ENCODE measurements at regions not wholly inside any gene's neighbourhood (a gene's known extent, or its start where the extent isn't known, plus 50 kb on each side); places are given as distances from the start of the nearest gene placed in this dataset.
A peak's percentile ranks its signal among the peaks of the same experiment; 100 is the strongest.

DNA sequence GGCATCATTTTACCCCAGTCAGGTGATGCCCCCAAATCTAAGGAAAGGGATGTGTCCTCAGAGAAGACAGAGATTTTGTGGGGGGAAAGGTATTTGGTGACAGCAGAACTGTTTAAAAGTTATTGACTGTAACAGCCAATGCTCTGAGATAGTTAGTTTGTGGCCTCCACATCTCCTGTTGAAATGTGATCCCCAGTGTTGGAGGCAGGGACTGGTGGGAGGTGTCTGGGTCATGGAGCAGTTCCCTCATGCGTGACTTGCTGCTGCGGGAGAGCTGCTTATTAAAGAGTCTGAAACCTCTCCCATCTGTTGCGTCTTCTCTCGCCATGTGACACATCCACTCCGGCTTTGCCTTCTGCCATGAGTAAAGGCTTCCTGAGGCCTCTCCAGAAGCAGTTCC is 282.8 kb upstream of the FOXQ1 start:
- peak; percentile 28 for DNase-seq (ENCODE audit: low spot score)

DNA sequence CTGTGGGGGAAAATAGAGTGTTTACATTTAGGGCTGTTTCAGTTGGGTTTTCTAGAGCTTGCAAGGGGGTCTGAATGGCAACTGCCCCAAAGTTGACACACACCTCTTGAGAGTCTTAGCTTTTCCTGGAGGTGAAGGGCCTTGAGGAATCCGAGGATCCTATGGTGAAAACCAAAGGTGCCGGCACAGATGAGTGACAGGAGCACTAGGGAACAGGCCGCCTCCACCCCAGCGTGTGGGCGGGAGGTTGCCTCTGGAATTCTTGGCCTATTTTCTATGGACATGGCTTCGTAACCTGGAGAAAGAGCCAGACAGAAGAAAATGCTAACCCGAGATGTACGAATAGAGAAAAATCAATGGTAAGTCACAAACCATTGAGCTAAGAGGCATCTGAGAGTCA is 283.2 kb upstream of the FOXQ1 start:
- DNase-seq (ENCODE audit: low spot score), result no peak

DNA sequence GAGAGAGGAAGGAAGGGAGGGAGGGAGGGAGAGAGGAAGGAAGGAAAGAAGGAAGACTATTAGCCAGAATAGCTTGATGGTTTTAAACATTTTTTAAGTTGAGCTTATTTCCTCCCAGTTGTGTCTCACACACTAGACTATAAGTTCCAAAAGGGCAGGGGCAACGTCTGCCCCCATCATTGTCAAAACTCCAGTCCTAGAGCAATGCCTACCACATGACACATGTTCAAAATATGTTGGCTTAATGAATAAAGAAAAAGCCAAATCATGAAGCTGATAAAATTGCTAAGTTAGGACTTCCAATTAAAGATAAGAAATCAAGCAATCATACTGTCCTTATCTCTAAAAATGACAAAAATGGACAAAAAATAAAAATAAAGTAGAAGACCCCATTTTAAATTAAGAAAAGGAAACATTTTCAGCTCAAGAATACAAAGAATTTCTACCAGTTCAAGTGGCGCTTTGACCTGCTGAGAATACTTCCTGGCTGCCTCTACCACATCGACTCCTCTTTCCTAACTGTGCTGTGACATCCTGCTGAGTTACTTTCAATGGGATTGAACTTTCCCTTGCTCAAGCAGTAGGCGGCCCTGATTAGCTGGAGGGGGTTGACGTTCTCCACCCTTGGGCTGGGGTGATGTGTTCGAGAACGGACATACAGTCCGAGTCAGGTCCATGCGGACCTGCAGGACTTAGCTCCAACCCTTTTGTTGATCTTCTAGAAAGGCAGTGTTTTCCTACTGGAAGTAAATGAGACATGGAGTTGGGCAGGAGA is 283.9 kb upstream of the FOXQ1 start:
- peak; percentile 19 for DNase-seq (ENCODE audit: low spot score)

DNA sequence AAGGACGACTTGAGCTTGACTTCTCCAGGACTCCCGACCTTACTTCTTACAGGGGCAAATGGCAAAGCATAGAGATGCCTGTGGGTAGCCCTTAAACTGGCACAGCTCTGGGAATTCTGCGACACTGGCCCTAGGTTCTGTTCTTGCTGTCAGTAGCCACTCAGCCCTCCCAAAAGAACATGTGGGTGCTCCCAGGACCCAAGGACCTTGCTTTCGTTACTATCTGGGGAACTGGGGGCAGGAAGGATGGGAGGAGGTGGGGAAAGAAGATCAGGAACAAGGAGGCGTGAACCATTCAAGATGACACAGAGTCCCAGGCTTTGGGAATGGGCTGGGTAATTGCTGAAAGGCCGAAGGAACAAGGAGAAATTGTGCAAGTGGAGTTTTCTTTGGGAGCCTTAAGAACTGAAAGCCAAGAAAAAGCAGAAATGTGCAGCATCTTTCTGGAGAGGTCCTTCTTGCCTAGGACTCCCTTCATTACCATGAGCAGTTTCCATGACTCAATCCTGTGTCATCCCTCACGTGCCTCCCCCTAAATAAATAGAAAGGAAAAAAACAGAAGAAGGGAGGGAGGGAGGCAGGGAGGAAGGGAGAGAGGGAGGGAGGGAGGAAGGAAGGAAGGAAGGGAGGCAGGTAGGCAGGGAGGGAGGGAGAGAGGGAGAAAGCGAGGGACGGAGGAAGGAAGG is 284.6 kb upstream of the FOXQ1 start:
- DNase-seq (ENCODE audit: low spot score), result peak; percentile 74

DNA sequence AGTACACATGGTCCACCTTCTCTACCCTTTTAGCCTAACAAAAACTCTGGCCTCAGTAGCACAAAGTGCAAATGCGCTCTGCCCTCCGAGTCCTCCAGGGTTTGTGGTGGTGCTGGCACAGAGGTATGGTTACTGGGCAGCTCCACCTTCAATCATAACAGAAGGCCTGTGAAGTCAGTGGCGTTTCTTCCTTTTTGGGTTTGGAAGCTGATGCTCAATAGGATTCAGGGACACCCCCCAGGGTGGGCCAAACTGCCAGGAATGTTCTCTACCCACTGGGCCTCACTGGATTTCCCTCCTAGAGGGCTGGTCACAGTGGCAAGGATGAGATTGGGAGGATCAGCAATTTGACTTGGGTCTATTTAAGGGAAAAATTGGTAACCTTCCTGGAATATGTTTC is 286.1 kb upstream of the FOXQ1 start:
- no peak for DNase-seq (ENCODE audit: low spot score)

DNA sequence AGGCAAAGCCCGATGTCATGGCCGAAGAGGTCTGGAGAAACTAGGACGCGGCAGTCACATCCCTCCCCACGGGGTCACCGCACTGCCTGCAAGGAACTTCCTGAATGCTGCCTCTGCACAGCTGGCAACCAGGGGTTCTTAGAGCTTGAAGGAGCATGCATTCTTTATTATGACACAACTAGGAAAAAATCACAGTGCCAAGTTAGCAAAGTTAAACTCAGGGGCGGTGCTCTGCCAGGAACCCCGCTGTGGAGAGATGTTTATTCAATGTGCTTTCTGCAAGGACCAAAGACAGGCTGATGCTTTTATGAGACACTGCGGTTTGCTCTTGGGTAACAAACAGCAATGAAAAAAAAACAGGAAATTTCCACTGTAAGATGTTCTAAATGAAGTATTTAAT is 287.3 kb upstream of the FOXQ1 start:
- peak; percentile 88 for DNase-seq (ENCODE audit: low spot score)

DNA sequence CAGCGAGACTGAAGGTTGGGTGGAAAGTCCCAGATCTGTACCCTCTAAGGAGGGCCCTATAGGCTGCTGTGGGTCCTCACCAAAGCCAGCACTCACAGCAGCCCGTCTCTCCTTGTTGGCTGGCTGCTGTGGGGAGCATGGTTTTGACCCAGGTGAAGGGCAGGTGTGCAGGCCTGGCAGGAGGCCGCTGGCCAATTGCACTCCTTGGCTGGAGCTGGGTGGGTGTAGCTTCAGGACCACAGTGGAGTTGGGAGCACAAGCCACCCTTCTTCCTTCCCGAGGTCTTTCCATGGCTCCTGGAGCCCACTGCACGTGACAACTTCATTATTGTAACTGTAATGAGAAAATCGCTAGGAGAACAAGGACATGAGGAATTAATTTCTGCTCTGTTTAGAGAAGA is 287.7 kb upstream of the FOXQ1 start:
- DNase-seq (ENCODE audit: low spot score), result no peak

DNA sequence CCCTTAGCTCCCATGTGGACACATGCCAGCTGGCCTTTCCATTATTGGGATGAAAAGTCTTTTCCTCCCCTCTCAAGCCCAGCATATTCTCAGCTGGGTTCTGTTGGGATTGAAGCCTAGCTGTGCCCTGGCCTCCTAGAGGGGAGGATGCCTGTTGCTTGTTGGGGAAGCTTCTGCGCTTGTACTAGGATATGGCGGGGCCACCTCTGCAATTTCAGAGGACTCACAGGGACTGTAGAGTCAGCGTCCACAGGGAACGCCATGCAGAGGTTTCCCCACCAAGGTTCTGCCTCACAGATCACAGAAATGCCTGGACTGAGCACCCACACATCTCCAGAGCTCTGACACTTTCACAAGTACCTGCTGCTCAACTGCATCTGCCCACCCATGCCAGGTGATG is 288.7 kb upstream of the FOXQ1 start:
- no peak for DNase-seq (ENCODE audit: low spot score)

DNA sequence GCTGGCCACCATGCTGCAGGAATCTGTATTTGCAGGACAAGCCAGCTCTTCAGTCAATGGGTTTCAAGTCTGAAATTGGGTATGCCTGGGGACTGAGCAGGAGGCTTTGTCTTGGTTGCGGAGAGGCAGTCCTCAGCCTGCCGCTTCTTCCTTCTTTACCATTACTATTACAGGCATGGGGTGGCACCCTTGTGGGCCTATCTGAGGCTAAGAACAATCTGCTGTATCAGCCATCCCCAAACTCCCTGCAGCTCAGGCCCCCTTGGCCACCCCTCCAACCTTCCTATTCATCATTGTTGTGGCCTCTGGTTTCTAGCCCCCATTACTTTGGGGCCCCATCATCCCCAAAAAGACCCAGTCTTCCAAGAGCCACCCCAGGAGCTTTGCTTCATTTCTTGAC is 289.2 kb upstream of the FOXQ1 start:
- no peak for DNase-seq (ENCODE audit: low spot score)

DNA sequence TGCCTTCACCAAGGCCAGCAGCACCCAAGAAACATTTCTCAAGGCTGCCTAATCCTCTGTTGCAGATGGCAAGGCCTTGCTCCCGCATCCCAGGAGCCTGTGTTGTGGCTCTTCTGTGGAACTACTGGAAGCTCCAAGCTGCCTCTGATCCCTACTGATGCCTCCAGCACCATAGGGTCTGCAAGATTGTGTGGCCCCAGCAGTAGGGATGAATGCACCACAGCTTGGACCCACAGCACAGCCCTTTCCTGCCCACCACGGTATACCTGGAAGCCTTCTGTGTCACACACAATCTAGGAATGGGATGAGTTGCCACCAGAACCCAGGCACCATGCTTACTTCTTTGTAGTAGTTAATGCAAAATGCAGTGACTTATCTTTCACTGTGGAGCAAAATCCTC is 291.1 kb upstream of the FOXQ1 start:
- DNase-seq (ENCODE audit: low spot score), result no peak

DNA sequence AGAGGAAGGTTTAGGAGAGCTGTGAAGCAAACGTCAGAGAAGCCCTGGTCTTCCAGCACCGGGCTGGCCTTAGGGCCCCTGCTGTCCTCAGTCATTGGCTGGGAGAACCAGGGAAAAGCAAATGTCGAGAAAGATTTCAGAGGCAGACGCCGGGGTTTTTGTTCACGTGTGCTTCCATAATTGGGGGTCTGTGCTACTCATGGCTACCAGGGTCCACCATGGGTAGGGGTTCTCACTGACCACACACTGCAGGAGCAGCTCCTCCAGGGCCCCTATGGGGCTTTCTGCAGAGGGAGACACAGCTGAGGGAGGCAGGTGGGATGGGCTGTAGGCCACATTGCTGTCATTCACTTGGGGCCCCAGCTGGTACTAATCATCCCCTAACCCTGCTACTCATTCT is 291.8 kb upstream of the FOXQ1 start:
- no peak for DNase-seq (ENCODE audit: low spot score)

DNA sequence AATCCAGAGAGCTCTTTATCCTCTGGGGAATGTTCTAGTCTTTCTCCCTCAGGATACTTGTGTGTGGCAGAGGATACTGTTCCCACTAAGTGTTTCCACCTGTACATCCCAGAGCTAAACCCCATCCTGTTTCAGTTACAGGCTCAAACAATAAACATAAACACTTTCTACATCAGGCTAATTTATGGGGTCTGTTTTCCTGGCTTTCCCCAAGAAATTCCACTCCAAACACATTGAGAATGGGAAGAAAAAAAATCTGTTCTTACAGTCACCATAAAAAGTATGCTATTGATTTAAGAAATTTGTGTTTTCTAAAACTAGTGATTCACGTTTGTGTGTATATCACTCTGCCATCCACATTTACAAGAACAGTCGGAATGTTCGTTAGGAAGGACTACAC is 293.9 kb upstream of the FOXQ1 start:
- no peak for DNase-seq (ENCODE audit: low spot score)

DNA sequence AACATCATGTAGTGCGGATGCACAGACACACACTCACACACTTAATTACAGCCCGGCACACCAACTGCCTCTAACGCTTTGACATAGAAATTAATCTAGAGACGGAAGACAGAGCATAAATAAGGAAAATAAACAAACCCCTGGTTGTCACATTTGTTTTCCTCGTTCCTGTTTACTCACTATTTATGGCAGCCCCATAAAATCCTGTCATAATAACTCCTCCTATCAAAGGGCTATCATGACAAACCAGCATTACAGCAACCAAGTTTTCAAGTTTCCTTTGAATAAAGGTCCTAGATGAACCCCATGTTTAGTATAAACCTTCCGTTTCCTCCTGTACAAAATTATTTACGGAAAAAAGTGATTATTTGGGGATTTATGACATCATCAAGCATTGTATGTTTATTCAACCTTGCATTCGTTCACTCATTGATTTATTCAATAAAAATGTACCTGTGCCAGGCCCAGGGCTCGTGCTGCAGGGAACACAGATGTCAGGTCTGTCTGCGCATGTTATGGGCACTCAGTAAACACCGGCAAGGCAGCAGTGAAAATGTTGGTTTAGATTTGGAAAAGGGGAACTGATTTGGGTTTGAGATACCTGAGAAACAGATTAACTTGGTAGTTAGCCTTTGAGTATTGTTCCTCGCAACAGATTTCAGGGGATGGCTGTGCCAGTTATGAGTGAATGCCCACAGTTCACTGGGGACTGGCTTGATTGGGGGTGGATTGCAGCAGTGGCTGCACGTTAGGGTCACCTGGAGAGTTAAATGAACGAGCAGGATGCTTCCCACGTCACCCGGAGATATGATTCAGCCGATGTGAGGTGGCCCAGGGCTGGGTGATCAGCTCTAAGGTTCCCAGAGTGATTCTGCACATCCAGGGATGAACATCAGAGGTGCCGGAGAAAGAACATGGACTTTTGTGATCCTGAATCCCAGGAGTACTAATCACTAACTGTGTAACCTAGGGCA is 295.3 kb upstream of the FOXQ1 start:
- no peak for DNase-seq (ENCODE audit: low spot score)

DNA sequence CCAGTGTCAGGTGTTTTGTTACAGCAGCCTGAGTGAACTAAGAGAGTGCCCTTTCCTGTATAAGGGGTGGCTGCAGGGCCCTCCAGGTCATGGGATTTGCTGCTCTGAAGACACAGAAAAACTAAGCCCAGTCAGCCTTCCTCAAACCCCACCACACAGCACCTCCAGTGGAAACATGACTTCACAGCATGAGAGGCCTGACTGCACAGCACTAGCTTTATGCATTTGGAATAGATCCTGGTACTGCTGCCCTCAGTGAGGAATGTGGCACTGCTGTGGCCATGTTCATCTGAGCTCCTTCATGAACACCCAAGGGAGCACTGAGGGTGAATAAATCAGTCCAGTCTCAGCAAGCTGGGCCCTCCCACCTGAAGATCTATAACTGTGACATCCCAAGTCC is 296.1 kb upstream of the FOXQ1 start:
- peak; percentile 39 for DNase-seq (ENCODE audit: low spot score)

DNA sequence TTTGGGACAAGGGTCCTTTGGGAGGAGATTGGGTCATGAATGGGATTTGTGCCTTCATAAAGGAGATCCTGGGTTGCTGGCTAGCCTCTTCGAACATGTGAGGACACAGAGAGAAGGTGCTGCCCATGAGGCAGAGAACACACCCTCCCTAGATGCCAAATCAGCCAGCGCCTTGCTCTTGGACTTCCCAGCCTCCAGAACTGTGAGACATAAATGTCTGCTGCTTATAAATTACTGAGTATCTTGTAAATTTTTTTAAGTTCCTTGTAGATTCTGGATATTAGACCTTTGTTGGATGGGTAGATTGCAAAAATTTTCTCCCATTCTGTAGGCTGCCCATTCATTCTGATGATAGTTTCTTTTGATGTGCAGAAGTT is 297.5 kb upstream of the FOXQ1 start:
- DNase-seq (ENCODE audit: low spot score), result no peak

DNA sequence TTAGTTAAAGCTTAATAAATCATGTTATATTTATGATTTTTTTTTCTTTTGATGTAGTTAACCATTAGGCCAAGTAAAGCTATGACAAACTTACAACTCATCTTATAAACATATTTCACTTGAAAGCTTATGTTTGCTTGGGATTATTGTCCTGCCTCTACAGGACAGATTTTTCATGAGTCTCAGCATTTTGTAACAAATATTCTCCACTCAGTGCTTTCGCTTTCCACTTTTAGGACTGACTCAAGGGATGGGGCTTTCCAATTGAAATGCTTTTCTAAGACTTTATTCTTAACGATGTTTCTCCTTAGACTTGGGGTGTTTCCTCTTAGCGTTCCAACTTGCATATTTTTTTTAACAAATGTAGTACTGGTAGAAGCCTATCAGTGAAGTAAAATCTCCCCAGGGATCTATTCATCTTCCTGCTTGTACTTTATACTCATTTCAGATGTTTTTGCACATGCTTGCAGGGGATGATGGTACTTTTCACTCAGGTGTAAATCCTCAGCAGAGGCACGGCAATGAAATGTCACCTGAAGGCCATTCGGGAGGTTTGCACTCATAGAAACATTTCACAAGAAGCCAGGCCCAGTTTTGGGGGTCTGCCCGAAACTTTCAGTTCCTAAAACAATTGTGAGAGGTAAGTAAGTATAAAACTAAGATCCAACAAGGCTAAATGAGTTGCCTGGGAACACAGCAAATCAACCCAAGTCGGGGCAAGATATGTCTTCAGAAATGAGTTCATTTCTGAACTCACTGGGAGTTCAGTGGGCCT is 298.1 kb upstream of the FOXQ1 start:
- no peak for DNase-seq (ENCODE audit: low spot score)

DNA sequence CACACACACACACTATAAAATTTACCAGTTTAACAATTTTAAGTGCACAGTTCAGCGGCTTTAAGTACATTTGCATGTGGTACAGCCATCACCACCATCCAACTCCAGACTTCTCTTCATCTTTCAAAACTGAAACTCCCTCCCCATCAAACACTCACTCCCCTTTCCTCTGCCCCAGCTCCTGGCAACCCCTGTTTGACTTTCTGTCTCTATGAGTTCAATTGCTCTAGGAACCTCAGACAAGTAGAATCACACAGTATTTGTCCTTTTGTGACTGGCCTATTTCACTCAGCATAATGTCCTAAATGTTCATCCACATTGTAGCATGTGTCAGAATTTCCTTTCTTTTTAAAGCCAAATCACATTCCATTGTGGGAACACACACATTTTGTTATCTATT is 302.8 kb upstream of the FOXQ1 start:
- no peak for DNase-seq (ENCODE audit: low spot score)

DNA sequence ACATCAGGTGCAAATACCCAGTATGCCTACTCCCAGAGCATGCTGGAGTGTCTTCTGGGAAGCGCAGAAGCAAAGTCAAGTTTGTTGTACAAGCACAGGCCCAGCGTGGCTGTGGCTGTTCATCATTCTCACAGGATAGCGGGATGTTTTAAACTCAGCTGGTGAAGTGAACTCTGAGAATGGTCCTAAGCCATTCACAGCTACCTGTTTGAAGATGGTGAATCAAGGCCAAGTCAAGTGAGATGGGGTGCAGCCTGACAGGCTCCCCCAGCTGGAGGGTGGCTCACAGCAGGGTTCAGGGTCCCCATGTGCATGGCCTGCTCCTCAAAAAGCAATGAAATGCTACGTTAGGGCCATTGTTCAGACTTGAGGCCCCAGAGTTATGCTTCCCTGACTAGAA is 304.7 kb upstream of the FOXQ1 start:
- DNase-seq (ENCODE audit: low spot score), result no peak

DNA sequence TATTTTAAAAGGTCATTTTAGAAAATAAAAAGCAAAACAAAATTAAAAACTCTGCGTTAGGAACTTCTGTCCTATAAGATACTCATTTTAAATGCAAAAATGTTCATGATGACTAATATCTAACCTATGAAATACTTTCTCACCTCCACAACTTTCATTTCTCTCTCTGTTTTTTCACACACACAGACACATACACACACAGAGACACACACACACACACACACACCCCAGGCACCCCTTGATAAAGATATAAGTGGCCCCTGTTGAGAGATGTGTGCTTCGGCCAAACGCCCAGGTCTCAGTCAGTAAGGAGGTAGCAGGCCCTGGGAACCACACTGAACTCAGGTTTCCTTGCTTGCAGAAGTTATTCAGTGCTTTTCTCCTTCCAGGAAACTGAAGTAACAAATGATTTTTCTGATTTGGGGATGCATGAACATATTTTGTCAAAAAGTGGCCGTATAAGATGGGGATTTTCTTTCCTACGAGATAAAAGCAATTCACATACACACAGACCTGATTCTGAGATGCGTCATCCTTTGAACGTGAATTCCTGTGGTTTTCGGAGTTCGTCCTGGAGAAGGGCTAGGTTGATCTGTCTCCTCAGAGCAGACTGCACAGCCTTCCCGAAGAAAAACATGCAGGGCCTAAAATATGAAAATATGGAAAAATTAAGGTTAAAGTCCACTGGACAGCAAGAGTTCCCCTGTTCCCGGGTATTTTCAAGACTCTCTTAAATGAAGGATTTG is 306.8 kb upstream of the FOXQ1 start:
- no peak for DNase-seq (ENCODE audit: low spot score)

DNA sequence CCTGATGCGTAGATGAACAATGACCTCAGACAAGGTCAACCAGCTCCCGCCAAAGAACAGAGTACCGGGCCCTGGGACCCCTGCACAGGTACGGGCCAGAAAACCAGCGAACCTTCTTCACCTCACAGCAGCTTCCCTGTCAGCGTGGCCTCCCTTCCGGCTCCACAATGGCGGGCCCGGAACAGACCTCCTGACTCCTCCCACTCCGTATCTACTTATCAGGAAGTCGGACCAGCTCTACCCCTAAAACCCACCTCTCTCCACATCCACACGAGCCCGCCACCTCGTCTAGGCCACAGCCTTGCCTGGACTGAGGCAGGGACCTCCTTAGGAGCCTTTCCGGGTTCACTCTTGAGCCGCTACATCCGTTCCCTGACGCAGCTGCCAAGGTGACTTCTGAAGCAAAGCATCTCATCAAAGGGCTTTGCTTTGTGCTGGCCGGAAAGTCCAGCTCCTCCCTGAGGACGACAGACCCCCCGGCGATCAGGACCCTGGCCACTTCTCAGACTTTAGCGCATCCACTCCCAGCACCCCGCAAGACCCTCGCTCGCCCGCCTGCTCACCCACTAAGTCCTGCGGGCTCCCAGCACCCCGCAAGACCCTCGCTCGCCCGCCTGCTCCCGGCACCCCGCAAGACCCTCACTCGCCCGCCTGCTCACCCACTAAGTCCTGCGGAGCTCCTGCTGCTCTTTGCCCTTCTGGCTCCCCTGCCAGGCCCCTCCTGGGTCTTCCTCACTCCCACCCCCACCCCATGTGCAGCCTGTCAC is 308.3 kb upstream of the FOXQ1 start:
- DNase-seq (ENCODE audit: low spot score), result no peak

DNA sequence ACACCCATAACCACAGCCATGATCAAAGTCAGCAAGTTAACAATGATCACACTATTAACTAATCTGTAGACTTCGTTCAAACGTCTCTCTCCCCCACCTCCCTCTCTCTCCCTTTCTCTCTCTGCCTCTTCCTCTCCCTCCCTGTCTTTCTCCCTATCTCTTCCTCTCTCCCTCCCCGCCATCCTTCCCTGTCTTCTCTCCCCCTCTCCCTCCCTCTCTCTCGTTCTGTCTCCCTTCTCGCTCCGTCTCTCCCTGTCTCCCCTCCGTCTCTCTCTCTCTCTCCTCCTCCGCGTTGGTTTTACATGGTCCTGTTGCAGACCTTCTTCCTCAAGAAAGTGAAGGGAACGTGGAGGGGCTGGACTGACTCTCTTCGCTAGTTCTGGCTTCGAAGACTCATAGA is 308.9 kb upstream of the FOXQ1 start:
- DNase-seq (ENCODE audit: low spot score), result no peak

Measured in AG08396 (cell line).